GM21423 (cell line): ENCODE measurements at regions not wholly inside any gene's neighbourhood (a gene's known extent, or its start where the extent isn't known, plus 50 kb on each side); places are given as distances from the start of the nearest gene placed in this dataset.

Source experiments
- ATAC-seq: cut with Tn5 transposase; IDR thresholded peaks from one replicate; pipeline ENCODE4 v1.9.1; 2021; ENCODE audit warnings: mild to moderate bottlenecking, moderate library complexity; ENCODE audit not compliant: unreplicated experiment

DNA sequence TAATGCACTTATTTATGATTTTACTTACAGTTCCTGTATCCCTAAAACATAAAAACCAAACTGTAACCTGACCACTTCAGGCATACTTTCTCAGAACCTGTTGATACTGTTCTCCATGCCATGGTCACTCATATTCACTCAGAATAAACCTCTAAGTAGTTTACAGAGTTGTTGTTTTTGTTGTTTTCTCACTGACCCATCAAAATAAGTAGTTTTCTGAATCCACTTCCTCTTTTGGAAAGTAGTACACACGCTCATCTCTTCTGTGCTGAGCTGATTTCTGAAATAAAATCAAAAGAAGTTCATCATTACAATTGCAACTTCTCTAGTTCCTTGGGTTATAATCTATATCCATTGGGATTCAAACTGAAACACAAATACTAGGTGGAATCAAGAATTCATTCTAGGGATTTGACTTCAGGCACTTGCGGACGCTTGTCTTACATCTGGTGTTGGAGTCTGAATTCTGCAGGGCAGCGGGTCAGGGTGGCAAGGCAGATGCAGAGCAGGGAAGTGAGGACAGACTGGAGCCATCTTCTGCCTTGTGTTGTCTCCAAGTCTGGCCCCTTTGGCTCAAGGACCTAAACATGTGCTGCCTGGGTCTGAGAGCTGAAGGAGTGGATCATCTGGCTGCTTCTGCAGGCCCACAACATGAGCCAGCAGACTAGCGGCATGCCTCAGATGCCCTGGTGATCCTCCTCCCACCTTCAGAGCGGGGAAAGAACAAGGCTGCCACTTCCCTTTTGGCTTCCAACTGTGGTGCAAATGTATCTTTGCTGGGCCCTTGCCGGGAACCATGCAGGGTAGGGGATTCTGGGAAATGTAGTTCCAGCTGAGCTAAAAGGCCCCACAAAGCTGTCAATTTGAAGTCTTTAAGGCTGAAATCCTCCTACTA lies 167.9 kb upstream of the MYLIP start:
- ATAC-seq: no peak

DNA sequence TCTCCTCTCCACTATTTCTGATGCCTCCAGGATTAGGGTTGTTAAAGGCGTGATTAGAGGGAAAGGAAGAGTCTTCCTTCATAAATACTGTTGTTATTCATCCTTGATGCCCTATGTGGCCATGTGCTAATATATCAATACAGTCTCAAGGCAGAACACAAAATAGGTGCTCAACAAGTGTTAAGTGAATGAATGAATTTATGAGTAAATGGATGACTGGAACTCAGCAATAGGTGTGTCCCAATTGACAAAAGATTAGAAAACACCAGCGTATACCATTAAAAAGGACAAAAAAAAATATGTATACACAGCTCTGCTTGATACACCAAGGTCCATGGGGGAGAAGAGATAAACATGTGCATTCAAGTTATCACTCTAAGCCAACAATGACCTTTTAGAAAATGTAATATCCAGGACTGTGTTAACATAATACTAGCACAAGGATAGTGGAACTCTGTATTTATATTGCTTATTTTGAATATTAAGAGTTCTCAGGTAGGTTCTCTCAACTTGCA lies 171.2 kb upstream of the MYLIP start:
- no peak for ATAC-seq

DNA sequence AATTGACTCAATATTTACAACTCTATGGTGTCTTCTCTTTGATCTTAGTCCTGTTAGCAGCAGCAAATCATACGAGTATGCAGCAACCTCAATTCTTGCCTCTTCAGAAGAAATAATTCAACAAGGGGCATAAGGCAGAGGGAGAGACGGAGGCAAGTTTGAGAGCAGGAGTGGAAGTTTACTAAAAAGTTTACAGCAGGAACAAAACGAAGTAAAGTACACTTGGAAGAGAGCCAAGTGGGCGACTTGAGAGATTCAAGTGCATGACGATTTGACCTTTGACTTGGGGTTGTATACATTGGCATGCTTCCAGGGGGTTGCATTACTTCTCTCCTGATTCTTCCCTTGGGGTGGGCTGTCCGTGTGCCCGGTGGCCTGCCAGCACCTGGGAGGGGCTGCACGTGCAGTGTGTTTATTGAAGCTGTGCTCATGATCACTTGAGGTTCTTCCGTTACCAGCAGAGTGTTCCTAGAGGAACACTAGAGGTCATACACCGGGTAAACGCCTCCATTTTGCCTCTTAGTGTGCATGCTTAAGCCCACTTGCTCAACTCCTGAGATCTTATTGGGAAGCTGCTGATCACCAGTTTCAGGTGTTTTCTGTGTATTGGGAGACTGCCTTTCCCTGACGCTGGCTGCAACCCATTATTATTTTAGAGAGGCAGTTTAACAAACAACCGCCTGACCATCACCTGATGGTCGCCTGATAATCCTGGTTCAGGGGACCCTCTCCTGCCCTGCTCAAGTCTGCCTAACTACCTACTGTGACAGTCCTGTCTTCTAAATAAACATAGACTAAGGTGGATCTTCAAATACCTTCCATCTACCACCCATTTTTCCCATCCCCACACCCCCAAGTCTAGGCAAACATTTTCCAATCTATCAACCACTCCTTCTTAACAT lies 172.4 kb upstream of the MYLIP start:
- no peak for ATAC-seq

DNA sequence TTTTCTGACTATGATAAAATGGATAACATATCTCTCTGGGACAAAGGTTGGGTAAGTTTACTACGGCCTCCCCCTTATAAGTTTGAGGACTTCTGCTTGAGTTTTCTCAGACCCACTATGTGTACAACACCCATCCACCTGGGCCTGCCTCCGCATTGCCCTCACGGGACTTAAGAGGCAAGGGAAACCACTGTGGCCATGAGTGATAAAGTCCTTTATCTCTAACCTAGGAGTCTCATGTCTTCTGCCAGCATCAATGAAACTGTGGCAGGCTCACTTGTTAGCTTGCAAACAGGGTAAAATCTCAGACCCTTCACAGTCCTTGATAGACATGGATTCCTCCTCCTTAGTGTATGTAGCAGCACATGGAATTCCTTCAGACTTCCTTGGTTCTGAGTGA lies 173.4 kb upstream of the MYLIP start:
- ATAC-seq: no peak

DNA sequence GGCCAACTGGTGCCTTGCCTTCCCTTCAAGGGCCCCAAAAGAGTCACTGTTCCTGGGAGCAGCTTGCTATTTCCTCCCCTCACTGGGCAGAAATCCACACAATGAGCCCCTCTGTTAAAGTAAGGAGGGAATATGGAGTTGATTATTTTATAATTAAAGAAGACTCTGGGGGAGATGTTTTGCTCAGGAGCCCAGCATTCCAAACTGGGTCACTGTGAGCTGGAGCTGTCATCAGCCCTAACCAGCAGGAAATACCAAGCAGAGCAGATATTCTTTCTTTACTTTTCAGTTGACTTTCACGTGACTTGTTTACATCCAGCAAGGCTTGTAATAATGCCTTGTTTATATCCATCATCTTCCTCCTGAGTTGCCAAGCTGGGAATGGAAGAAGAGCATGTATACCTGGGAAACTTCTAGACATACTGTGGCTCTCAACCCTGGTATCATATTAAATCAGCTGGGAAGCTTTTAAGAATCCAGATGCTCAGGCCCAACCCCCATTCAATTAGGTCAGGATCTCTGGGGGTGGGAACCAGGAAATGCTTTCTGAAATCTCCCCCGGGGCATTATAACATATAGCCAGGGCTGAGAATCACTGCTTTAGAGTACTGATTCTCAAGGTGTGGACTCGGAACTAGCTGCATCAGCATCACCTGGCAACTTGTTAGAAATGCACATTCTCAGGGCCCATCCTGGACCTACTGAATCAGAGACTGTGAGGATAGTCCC lies 175.6 kb upstream of the MYLIP start:
- no peak for ATAC-seq

DNA sequence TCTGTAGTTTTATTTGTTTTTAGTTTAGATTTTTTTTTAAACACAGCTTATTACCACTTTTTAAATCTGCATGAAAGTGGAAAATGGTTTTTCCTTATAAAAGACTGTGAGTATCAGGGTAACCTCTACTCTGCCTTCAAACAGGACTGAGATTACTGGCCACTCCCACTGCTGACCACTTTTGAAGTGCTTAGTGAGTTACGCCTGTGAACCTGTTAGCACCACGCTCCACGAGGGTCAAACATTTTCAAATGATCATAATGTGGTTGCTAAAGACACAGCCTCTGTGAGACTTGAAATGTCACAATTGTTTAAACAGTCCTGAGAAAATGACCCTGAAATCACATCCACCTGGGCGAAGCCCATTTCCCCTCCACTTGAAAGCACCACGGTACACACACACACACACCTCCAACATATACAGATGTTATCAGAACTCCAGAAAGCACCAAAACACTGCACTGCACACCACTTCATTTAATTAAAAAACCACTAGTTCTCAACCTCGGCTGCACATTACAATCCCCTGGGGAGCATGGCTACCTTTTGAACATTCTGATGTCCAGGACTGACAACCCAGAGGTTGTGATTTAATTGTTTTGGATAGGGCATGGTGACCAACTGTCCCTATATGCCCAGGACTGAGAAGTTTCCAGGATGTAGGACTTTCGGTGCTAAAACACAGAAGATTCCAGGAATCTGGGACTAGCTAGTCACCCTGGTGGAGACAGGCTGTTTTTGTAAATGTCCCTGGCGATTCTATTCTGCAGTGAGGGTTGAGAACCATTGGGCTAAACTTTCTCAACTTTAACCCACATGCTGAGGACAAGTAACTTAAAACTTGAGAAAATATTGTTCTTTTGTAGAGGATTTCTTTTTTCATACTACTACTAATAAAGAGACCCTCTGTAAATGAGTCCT lies 176.4 kb upstream of the MYLIP start:
- peak; percentile 41 for ATAC-seq

DNA sequence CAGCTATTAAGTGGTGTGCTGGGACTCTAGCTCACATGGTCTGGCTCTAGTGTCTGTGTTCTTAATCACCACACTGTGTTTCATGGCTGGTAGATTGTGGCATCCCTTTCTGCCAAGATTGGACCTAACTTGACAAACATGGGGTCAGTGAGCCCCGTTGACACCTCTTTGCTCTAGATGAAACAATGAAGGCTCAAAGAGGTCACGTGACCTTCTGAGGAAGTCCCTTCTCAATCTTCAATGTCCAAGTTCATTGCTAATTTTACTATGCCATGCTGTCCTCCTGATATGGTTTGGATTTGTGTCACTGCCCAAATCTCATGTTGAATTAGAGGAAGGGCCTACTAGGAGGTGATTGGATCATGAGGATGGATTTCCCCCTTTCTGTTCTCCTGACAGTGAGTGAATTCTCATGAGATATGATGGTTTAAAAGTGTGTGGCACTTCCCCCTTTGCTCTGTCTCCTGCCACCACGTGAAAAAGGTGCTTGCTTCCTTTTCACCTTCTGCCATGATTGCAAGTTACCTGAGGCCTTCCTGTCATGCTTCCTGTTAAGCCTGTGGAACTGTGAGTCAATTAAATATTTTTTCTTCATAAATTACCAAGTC lies 177.8 kb upstream of the MYLIP start:
- no peak for ATAC-seq

DNA sequence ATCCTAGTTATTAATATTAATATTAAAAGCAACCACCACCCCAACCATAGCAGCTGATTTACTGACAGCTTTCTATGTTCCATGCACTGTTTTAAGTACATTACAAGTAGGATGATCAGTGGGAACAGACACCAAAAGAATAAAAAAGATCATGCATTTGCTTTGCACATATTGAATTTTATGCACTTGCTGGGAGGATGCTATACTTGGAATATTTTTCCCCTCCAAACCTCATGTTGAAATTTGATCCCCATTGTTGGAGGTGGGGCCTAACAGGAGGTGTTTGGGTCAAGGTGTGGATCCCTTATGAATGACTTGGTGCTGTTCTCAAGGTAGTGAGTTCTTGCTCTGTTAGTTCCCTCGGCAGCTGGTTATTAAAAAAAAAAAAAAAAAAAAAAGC lies 178.9 kb upstream of the MYLIP start:
- no peak for ATAC-seq

DNA sequence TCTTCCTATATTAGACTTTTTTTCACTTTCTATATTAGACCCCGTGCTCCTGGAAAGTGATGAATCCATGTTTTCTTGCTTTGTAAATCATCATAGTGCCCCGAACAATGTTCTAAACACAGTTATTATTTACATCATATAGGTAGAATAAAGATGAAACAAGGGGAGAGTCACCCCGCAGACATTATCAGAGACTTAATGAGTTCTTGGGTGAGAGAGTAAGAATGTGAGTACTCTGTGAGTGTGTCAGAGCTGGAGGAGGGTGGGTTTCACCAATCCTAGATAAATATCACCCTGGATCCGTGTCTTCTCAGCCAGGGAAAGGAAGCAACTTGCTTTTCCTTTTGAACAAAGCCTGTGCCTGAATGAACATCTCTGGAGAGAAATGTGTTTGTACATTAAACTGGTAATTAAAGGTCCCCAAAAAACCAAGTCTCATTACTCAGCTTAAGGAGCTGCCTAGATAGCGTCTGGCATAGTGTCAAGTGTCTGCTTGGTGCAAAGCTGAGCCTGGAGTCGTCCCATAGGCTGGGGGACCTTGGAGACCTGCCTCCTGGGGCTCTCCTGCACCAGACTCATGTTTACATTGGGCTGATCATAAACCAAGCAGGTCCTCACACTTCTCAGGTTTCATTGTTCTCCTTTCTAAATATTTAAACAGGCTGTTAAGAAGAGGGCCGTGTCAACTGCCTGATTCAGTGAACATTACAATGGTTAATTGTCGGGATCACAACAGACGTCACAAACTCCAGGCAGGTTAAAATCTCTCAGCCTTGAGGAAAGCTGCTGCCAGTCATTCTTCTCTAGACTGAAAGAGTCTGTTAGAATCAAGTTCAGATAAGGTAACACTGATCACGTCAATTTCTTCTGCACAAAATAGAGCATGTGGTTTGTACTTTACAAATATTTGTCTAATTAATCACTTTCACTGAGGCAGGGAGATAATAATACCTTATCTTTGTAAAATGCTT lies 179.7 kb upstream of the MYLIP start:
- ATAC-seq: no peak

DNA sequence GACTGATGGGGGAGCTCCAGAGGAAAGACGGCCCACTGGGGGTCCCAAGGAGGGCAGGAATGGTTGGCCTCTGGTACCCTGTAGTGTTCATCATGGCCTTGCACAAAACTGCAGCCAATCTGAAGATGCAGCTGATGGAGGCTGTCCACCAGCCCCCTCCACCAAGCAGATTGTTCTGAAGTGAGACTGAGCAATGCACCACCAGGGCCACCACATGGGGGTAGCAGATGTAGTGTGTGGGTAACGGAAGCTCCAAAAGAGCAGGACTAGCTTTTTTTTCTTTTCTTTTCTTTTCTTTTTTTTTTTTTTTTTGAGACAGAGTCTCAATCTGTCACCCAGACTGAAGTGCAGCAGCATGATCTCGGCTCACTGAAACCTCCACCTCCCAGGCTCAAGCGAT lies 181.0 kb upstream of the MYLIP start:
- ATAC-seq: no peak

DNA sequence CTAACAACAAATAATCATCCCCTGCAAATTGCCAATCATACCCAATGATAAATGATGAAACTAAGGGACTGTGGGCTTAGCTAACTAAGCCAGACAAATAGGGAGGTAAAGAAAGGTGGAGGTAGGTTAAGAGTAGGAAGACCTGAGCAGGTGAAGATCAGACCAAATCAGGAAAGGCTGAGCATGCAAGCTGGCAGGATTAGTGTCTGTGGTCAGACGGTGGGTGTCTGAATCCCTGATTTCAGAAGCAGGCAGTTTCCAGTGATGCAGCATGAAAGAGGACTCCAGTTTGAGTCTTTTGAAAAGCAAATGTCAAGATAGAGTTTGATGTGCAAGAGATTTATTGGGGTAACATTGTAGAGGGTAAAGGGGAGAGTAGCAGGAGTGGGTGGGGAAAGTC lies 181.4 kb upstream of the MYLIP start:
- no peak for ATAC-seq

DNA sequence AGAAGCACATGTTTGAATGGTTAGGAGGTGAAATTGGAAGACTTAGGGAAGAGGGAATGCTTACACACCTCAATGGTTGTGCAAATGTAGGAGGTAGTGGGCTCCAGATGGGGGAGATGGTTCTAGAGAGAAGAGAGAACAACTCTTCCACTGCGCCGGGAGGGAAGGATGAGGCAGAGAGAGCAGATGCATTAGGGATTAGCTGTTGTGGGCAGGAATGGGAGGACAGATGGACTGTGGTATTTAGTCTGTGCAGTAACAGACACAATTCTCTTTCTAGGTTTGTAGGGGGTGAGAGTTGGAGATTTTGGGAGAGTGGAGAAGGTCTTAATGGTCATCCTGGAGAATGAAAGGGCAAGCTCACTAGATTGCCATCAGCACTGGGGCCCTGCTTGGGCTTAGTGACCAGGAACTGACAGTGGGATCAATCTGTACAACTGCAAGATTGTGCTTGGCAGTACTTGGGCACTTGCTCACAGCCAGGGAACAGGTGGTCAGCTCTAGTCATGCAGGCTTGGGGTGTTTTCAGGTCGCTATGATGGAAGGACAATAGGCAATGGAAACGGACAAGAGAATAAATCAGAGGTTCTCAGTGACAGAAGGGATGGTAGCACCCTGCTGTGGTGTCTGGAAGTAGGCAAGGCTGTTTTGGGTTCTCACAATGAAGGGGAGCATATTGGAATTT lies 182.0 kb upstream of the MYLIP start:
- no peak for ATAC-seq

DNA sequence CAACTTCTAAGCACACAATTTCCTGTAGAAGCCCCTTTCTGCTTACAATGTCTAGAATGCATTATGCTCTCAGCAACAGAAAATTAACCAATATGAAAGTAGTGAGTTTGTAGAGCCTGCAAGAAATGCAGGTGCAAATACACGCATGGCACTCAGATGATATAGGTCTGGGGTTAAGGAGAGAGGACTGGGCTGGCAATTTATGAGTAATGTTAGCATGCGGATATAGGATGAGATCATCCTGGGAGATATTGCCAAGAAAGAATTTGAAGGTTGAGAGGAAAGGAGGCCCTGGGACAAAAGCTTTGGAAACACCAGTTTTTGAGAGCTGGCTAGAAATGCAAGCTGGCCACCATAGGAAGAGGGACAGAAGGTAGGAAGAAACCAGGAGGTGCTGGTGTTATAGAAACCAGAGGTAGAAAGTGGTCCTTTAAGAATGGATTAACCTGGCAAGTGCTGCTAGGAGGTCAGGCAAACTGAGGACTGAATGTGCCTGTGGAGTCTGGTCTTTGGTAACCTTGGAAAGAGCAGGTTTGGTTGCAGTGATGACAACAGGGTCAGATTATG lies 183.2 kb upstream of the MYLIP start:
- no peak for ATAC-seq

DNA sequence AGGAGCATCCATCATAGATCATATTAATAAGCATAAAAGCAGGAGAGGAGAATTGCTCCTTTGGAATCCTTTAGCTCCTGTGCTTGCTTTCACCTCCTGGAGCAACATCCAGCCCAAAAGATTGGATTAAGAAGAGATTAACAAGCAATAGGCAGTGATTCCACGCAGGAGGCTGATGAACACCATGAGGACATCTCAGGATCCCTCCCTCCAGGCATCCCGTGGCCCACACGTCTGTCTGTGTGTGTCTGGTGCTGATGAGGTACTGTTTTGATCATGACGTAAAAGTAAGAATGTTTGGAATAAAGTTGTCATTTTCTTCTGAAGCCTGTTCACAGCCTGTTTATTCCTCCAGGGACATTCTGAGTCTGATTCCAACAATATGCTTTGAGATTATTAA lies 185.5 kb upstream of the MYLIP start:
- no peak for ATAC-seq

DNA sequence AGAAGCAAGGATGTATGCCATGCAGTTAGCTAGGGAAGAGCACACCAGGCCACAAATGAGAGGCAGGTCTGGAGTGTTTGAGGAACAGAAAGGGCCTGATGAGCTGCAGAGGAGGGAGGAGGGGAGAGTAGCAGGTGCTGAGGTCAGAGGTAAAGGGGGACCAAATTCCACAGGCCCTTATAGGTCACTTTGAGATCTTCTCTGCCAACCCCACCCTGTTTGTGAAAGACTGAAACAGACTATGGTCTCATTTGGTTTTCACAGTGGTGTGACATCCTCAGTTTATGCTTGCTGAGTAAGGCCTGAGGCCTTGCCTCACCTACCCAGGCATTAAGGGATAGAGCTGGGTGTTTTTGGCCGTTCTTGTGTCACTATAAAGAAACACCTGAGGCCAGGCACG lies 187.7 kb upstream of the MYLIP start:
- peak; percentile 50 for ATAC-seq

DNA sequence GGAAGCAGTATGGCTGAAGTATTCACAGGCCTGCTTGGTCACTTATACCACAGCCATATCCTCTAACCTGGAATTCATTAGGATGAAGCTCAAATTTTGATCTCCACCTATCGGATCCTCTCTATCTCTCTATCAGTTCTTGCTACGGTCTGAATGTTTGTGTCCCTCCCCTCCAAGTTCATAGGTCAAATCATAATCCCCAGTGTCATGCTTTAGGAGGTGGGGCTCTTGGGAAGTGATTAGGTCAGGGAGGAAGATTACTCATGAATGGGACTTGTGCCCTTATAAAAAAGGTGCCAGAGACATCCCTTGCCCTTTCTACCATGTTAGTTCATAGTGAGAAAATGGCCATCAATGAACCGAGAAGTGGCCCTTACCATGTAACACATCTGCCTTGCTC lies 190.8 kb upstream of the MYLIP start:
- ATAC-seq: no peak

DNA sequence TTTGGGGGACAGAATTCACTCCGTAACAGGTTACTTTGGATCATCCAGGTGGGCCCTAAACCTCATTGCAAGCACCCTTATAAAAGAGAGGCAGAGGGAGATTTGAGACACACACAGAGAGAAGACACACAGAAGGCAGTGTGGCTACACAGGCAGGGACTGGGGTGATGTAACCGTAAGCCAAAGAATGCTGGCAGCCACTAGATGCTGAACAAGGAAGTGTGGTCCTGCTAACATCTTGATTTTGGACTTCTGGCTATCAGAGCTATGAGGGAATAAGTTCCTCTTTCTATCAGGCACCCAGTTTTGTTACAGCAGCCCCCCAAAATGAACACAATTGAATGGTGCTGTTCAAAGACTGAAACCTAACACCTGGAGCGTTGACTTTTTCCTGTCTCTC lies 191.3 kb upstream of the MYLIP start:
- no peak for ATAC-seq

DNA sequence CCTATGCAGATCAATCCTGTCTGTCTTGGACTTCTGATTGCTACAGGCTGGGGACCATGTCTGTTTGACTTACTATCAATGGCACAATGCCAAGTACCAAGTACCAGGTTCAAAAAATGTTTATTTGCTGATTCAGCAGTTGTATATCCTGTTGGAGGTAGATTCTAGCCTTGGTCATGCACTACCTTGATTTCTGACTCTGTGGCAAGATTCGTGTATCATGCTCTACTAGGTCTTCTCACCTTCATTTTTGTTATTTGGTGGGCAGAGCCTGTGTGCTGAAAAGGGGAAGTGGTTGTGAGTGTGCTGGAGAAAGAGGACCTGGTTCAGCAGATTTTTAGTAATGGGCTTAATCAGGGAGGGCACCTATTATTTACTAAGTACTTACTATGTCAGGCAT lies 192.4 kb upstream of the MYLIP start:
- peak; percentile 89 for ATAC-seq
